HEK293 (cell line): ENCODE measurements at regions not wholly inside any gene's neighbourhood (a gene's known extent, or its start where the extent isn't known, plus 50 kb on each side); places are given as distances from the start of the nearest gene placed in this dataset.

Experiments
- CTCF ChIA-PET: fragments of 350-600 bp; formaldehyde crosslinking; extraction: SDS; loops from one replicate; lab custom pipeline; 2021; ENCODE audit warnings: antibody characterized with exemption; lab: Yijun Ruan, JAX
- POLR2A ChIA-PET: fragments of 300-600 bp; formaldehyde crosslinking; extraction: SDS; loops from one replicate; lab custom pipeline; 2020; ENCODE audit warnings: antibody characterized with exemption, inconsistent platforms; lab: Yijun Ruan, JAX
- H3K27ac ChIP-seq: fragments of 200-500 bp; sonication (Bioruptor generic); 2 replicates; pipeline ENCODE4 v1.5.1; 2014; ENCODE audit warnings: low read depth, low read length, control low read depth, inconsistent platforms; ENCODE audit errors: extremely low read depth
- H3K36me3 ChIP-seq, 2 experiments: fragments of 200-500 bp in 1 of 2; sonication (Bioruptor generic) in 1 of 2; 1 replicate in 1 of 2; 2 replicates in 1 of 2; pipeline ENCODE4 v1.5.1; 2014 to 2017; ENCODE audit warnings: inconsistent platforms in 2 of 2, low read length in 2 of 2; ENCODE audit not compliant: control insufficient read depth in 2 of 2, insufficient read depth in 1 of 2
- H3K4me1 ChIP-seq: fragments of 200-500 bp; sonication (Bioruptor generic); 2 replicates; pipeline ENCODE4 v1.5.1; 2014; ENCODE audit warnings: mild to moderate bottlenecking, low read length, inconsistent platforms; ENCODE audit not compliant: control insufficient read depth, insufficient read depth
- H3K4me3 ChIP-seq: 2 replicates; pipeline ENCODE4 v1.5.1; 2011; ENCODE audit warnings: low read depth, mild to moderate bottlenecking, control low read depth, low read length, moderate library complexity
- H3K9me3 ChIP-seq: fragments of 200-500 bp; sonication (Bioruptor generic); 2 replicates; pipeline ENCODE4 v1.5.1; 2014; ENCODE audit warnings: low read depth, low read length, inconsistent platforms; ENCODE audit not compliant: control insufficient read depth, insufficient read depth
- BCL11B ChIP-seq: fragments of 450-650 bp; formaldehyde crosslinking; IDR thresholded peaks from 2 replicates; pipeline ENCODE4 v1.5.1; 2016; ENCODE audit warnings: low read depth, missing biosample characterization, missing genetic modification characterization
- EGR2 ChIP-seq: fragments of 450-650 bp; formaldehyde crosslinking; IDR thresholded peaks from 2 replicates; pipeline ENCODE4 v1.5.1; 2016; ENCODE audit warnings: low read depth, missing biosample characterization, missing genetic modification characterization
- FEZF1 ChIP-seq: fragments of 450-650 bp; formaldehyde crosslinking; IDR thresholded peaks from 2 replicates; pipeline ENCODE4 v1.5.1; 2016; ENCODE audit warnings: missing biosample characterization, missing genetic modification characterization
- GLIS1 ChIP-seq: fragments of 450-650 bp; formaldehyde crosslinking; IDR thresholded peaks from 2 replicates; pipeline ENCODE4 v1.5.1; 2016; ENCODE audit warnings: missing biosample characterization, missing genetic modification characterization
- KLF7 ChIP-seq: fragments of 450-650 bp; formaldehyde crosslinking; IDR thresholded peaks from 2 replicates; pipeline ENCODE4 v1.5.1; 2016; ENCODE audit warnings: missing biosample characterization, missing genetic modification characterization, borderline replicate concordance
- REPIN1 ChIP-seq: fragments of 450-650 bp; formaldehyde crosslinking; IDR thresholded peaks from 2 replicates; pipeline ENCODE4 v1.5.1; 2017; ENCODE audit warnings: missing biosample characterization, missing genetic modification characterization, low read depth
- ZNF140 ChIP-seq: fragments of 450-650 bp; formaldehyde crosslinking; IDR thresholded peaks from 2 replicates; pipeline ENCODE4 v1.5.1; 2016; ENCODE audit warnings: missing biosample characterization, missing genetic modification characterization
- ZNF155 ChIP-seq: fragments of 450-650 bp; formaldehyde crosslinking; IDR thresholded peaks from 2 replicates; pipeline ENCODE4 v1.5.1; 2016; ENCODE audit warnings: missing biosample characterization, missing genetic modification characterization
- ZNF184 ChIP-seq: fragments of 450-650 bp; IDR thresholded peaks from 2 replicates; pipeline ENCODE4 v1.5.1; 2018; ENCODE audit warnings: missing biosample characterization, mild to moderate bottlenecking, missing genetic modification characterization
- ZNF221 ChIP-seq: fragments of 450-650 bp; formaldehyde crosslinking; IDR thresholded peaks from 2 replicates; pipeline ENCODE4 v1.5.1; 2017; ENCODE audit warnings: missing biosample characterization, missing genetic modification characterization, borderline replicate concordance
- ZNF223 ChIP-seq: fragments of 450-650 bp; formaldehyde crosslinking; IDR thresholded peaks from 2 replicates; pipeline ENCODE4 v1.5.1; 2016; ENCODE audit warnings: missing biosample characterization, missing genetic modification characterization
- ZNF248 ChIP-seq: fragments of 450-650 bp; formaldehyde crosslinking; IDR thresholded peaks from 2 replicates; pipeline ENCODE4 v1.5.1; 2017; ENCODE audit warnings: missing biosample characterization, missing genetic modification characterization
- ZNF266 ChIP-seq: fragments of 450-650 bp; formaldehyde crosslinking; IDR thresholded peaks from 2 replicates; pipeline ENCODE4 v1.5.1; 2016; ENCODE audit warnings: missing biosample characterization, missing genetic modification characterization, low read depth
- ZNF341 ChIP-seq: fragments of 450-650 bp; formaldehyde crosslinking; IDR thresholded peaks from 2 replicates; pipeline ENCODE4; 2016; ENCODE audit warnings: low read depth, missing biosample characterization, missing genetic modification characterization
- ZNF521 ChIP-seq: fragments of 450-650 bp; formaldehyde crosslinking; IDR thresholded peaks from 2 replicates; pipeline ENCODE4 v1.5.1; 2017; ENCODE audit warnings: missing biosample characterization, mild to moderate bottlenecking, missing genetic modification characterization
- ZNF600 ChIP-seq: fragments of 450-650 bp; formaldehyde crosslinking; IDR thresholded peaks from 2 replicates; pipeline ENCODE4 v1.5.1; 2016; ENCODE audit warnings: missing biosample characterization, missing genetic modification characterization
- ZNF623 ChIP-seq: fragments of 450-650 bp; formaldehyde crosslinking; IDR thresholded peaks from 2 replicates; pipeline ENCODE4 v1.5.1; 2016; ENCODE audit warnings: missing biosample characterization, missing genetic modification characterization
- ZNF660 ChIP-seq: fragments of 450-650 bp; IDR thresholded peaks from 2 replicates; pipeline ENCODE4 v1.5.1; 2018; ENCODE audit warnings: missing biosample characterization, mild to moderate bottlenecking, missing genetic modification characterization
- TF ChIP-seq, protein P1 (sequence below): fragments of 450-650 bp; formaldehyde crosslinking; IDR thresholded peaks from 2 replicates; pipeline ENCODE4 v1.5.1; 2017; ENCODE audit warnings: missing biosample characterization, missing genetic modification characterization
- TF ChIP-seq, protein P2 (sequence below): fragments of 450-650 bp; formaldehyde crosslinking; IDR thresholded peaks from 2 replicates; pipeline ENCODE4 v1.5.1; 2016; ENCODE audit warnings: missing biosample characterization, missing genetic modification characterization, low read depth
- TF ChIP-seq, protein P3 (sequence below): fragments of 450-650 bp; formaldehyde crosslinking; conservative IDR thresholded peaks from 2 replicates; pipeline ENCODE4 v1.5.1; 2016; ENCODE audit warnings: low read depth, missing biosample characterization, missing genetic modification characterization
- TF ChIP-seq, protein P4 (sequence below): fragments of 450-650 bp; formaldehyde crosslinking; IDR thresholded peaks from 2 replicates; pipeline ENCODE4 v1.5.1; 2016; ENCODE audit warnings: missing biosample characterization, missing genetic modification characterization
- TF ChIP-seq, protein P5 (sequence below): fragments of 450-650 bp; formaldehyde crosslinking; IDR thresholded peaks from 2 replicates; pipeline ENCODE4 v1.5.1; 2016; ENCODE audit warnings: missing biosample characterization, missing genetic modification characterization

DNA sequence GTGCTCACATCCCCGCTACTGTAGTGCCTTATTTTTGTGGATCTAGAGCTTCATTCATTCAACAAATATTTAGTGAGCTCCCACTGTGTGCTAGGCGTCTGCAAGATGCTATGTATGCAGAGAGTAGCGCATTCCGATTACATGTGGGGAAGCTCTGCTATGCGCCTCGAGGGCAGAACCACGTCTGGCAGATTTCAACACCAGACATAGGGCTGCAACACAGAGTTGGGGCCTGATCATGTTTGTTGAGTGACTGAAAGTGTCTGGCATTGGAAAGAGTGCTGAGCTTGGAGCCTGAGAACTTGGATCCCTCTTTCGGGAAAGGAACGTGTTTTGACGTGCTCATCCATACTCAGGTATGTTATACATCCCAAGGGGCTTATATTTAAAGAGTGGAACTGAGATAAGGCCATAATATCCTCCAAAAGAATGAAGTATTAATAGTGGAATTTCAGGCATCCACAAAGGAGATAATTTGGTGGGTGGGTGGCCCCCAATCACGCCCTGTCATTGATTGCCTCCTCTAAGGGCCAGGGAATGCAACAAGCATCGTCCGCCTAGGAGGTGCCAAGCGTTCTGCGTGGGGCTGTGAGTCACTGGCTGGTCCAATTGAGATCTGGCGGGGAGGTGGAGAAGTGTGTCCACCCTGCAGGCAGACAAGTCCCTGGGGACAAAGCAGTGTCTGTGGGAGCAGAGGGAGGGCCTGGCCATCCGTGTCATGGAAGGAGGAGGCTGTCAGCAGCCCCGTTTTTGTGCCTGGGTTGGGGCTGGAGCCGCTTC, 62.8 kb upstream of the ZBTB40 start:
- TF ChIP-seq ZNF155 (tag by site-specific recombination) = no peak
- TF ChIP-seq KLF7 (tag by site-specific recombination) = no peak
- no peak for TF ChIP-seq ZNF623 (tag by site-specific recombination)
- no peak for TF ChIP-seq ZNF184 (tag by site-specific recombination)
- TF ChIP-seq ZNF600 (tag by site-specific recombination) = no peak
- TF ChIP-seq BCL11B = no peak
- no peak for TF ChIP-seq FEZF1 (tag by site-specific recombination)
- TF ChIP-seq, protein P1, sequence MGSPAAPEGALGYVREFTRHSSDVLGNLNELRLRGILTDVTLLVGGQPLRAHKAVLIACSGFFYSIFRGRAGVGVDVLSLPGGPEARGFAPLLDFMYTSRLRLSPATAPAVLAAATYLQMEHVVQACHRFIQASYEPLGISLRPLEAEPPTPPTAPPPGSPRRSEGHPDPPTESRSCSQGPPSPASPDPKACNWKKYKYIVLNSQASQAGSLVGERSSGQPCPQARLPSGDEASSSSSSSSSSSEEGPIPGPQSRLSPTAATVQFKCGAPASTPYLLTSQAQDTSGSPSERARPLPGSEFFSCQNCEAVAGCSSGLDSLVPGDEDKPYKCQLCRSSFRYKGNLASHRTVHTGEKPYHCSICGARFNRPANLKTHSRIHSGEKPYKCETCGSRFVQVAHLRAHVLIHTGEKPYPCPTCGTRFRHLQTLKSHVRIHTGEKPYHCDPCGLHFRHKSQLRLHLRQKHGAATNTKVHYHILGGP (tag by site-specific recombination) = no peak
- TF ChIP-seq ZNF266 (tag by site-specific recombination) = no peak
- peak; percentile 56 for TF ChIP-seq EGR2
- TF ChIP-seq, protein P2, sequence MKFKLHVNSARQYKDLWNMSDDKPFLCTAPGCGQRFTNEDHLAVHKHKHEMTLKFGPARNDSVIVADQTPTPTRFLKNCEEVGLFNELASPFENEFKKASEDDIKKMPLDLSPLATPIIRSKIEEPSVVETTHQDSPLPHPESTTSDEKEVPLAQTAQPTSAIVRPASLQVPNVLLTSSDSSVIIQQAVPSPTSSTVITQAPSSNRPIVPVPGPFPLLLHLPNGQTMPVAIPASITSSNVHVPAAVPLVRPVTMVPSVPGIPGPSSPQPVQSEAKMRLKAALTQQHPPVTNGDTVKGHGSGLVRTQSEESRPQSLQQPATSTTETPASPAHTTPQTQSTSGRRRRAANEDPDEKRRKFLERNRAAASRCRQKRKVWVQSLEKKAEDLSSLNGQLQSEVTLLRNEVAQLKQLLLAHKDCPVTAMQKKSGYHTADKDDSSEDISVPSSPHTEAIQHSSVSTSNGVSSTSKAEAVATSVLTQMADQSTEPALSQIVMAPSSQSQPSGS (tag by site-specific recombination) = no peak
- TF ChIP-seq REPIN1 (tag by site-specific recombination) = no peak
- TF ChIP-seq, protein P3, sequence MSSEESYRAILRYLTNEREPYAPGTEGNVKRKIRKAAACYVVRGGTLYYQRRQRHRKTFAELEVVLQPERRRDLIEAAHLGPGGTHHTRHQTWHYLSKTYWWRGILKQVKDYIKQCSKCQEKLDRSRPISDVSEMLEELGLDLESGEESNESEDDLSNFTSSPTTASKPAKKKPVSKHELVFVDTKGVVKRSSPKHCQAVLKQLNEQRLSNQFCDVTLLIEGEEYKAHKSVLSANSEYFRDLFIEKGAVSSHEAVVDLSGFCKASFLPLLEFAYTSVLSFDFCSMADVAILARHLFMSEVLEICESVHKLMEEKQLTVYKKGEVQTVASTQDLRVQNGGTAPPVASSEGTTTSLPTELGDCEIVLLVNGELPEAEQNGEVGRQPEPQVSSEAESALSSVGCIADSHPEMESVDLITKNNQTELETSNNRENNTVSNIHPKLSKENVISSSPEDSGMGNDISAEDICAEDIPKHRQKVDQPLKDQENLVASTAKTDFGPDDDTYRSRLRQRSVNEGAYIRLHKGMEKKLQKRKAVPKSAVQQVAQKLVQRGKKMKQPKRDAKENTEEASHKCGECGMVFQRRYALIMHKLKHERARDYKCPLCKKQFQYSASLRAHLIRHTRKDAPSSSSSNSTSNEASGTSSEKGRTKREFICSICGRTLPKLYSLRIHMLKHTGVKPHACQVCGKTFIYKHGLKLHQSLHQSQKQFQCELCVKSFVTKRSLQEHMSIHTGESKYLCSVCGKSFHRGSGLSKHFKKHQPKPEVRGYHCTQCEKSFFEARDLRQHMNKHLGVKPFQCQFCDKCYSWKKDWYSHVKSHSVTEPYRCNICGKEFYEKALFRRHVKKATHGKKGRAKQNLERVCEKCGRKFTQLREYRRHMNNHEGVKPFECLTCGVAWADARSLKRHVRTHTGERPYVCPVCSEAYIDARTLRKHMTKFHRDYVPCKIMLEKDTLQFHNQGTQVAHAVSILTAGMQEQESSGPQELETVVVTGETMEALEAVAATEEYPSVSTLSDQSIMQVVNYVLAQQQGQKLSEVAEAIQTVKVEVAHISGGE = no peak
- TF ChIP-seq ZNF221 (tag by site-specific recombination) = no peak
- no peak for TF ChIP-seq ZNF521 (tag by site-specific recombination)
- no peak for TF ChIP-seq ZNF140 (tag by site-specific recombination)
- 0 out of 2 replicates have a peak, but pooled peaks have one; percentile 14 for TF ChIP-seq ZNF660 (tag by site-specific recombination)
- TF ChIP-seq ZNF223 = no peak
- 0 out of 2 replicates have a peak, but pooled peaks have one; percentile 37 for TF ChIP-seq ZNF341
- TF ChIP-seq, protein P4, sequence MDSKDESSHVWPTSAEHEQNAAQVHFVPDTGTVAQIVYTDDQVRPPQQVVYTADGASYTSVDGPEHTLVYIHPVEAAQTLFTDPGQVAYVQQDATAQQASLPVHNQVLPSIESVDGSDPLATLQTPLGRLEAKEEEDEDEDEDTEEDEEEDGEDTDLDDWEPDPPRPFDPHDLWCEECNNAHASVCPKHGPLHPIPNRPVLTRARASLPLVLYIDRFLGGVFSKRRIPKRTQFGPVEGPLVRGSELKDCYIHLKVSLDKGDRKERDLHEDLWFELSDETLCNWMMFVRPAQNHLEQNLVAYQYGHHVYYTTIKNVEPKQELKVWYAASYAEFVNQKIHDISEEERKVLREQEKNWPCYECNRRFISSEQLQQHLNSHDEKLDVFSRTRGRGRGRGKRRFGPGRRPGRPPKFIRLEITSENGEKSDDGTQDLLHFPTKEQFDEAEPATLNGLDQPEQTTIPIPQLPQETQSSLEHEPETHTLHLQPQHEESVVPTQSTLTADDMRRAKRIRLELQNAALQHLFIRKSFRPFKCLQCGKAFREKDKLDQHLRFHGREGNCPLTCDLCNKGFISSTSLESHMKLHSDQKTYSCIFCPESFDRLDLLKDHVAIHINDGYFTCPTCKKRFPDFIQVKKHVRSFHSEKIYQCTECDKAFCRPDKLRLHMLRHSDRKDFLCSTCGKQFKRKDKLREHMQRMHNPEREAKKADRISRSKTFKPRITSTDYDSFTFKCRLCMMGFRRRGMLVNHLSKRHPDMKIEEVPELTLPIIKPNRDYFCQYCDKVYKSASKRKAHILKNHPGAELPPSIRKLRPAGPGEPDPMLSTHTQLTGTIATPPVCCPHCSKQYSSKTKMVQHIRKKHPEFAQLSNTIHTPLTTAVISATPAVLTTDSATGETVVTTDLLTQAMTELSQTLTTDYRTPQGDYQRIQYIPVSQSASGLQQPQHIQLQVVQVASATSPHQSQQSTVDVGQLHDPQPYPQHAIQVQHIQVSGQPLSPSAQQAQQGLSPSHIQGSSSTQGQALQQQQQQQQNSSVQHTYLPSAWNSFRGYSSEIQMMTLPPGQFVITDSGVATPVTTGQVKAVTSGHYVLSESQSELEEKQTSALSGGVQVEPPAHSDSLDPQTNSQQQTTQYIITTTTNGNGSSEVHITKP (tag by site-specific recombination) = peak; percentile 60; the same call in 1 of the 2 replicates
- TF ChIP-seq, protein P5, sequence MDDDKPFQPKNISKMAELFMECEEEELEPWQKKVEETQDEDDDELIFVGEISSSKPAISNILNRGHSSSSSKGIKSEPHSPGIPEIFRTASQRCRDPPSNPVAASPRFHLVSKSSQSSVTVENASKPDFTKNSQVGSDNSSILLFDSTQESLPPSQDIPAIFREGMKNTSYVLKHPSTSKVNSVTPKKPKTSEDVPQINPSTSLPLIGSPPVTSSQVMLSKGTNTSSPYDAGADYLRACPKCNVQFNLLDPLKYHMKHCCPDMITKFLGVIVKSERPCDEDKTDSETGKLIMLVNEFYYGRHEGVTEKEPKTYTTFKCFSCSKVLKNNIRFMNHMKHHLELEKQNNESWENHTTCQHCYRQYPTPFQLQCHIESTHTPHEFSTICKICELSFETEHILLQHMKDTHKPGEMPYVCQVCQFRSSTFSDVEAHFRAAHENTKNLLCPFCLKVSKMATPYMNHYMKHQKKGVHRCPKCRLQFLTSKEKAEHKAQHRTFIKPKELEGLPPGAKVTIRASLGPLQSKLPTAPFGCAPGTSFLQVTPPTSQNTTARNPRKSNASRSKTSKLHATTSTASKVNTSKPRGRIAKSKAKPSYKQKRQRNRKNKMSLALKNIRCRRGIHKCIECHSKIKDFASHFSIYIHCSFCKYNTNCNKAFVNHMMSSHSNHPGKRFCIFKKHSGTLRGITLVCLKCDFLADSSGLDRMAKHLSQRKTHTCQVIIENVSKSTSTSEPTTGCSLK (tag by site-specific recombination) = no peak
- TF ChIP-seq GLIS1 (tag by site-specific recombination) = peak; percentile 65
- no peak for TF ChIP-seq ZNF248 (tag by site-specific recombination)
- no peaks in the 10 kb centered on the region for H3K4me1 ChIP-seq

More for the DNA sequence above, 62.8 kb upstream of the ZBTB40 start:
- Histone ChIP-seq H3K9me3 (no peaks in the 10 kb centered on the region), H3K36me3 (no peaks in the 10 kb centered on the region), H3K27ac (no peak overlapping the region), H3K4me3 (no peak overlapping the region)
- CTCF ChIA-PET = interaction anchor here (0.6 kb wide), 1 partner anchor 29 kb away, joined by 4 read pairs; no protein-coding TSS in a partner anchor
- POLR2A ChIA-PET = no interaction called here
